Esophagus squamous epithelium (tissue), 5 donors: ENCODE measurements at regions not wholly inside any gene's neighbourhood (a gene's known extent, or its start where the extent isn't known, plus 50 kb on each side); places are given as distances from the start of the nearest gene placed in this dataset.

Experiments
- DNase-seq: peaks from one replicate; lab custom pipeline; 2025; lab: John Stamatoyannopoulos, UW
- H3K27ac ChIP-seq, 4 donors: fragments of 200-600 bp; sonication (generic); one replicate each; pipeline ENCODE4 v1.5.1; 2016 to 2019; ENCODE audit warnings: mild to moderate bottlenecking in 1 of 4
- H3K27me3 ChIP-seq, 4 donors: fragments of 200-600 bp; sonication (generic); 1 replicate in 3 of 4; 2 replicates in 1 of 4; pipeline versions ENCODE4 v1.5.1 to v1.6.0; 2017 to 2021; ENCODE audit warnings: antibody characterized with exemption in 1 of 4
- H3K36me3 ChIP-seq, 3 donors: fragments of 200-600 bp; sonication (generic); one replicate each; pipeline ENCODE4 v1.5.1; 2016 to 2019
- H3K4me1 ChIP-seq, 3 donors: fragments of 200-600 bp; sonication (generic); one replicate each; pipeline ENCODE4 v1.5.1; 2017 to 2019
- H3K4me3 ChIP-seq, 4 donors: fragments of 200-600 bp; sonication (generic); 1 replicate in 3 of 4; 2 replicates in 1 of 4; pipeline ENCODE4 v1.5.1; 2016 to 2019; ENCODE audit warnings: mild to moderate bottlenecking in 2 of 4, moderate library complexity in 1 of 4
- H3K9me3 ChIP-seq, 3 donors: fragments of 200-600 bp; sonication (generic); one replicate each; pipeline ENCODE4 v1.5.1; 2016 to 2019
- CTCF ChIP-seq, 6 experiments: fragments of 450-650 bp in 4 of 6; fragments of 200-600 bp in 2 of 6; sonication (generic) in 2 of 6; IDR thresholded peaks; one replicate each; pipeline ENCODE4 v1.5.1; 2016 to 2019; ENCODE audit warnings: antibody characterized with exemption in 6 of 6, mild to moderate bottlenecking in 4 of 6, moderate library complexity in 4 of 6
- POLR2A ChIP-seq, 4 donors: fragments of 450-650 bp; IDR thresholded peaks; one replicate each; pipeline ENCODE4 v1.6.1; 2017; ENCODE audit warnings: antibody characterized with exemption in 4 of 4, mild to moderate bottlenecking in 4 of 4, moderate library complexity in 3 of 4
- WGBS, 2 donors: methylation state at CpG; one replicate each; pipeline ENCODE4 v1.1.5; 2018; 5-methylcytosine and 5-hydroxymethylcytosine counted together
- intact Hi-C: fragments of 100-400 bp; cut with DNase I; formaldehyde crosslinking; loops from one replicate; pipeline ENCODE4 v1.15.0; 2022
- donor health status: DM: yes; HTN: yes; CAD: no.

- H3K4me3 ChIP-seq, result no peak overlapping the region
- no peaks in the 10 kb centered on the region for H3K27me3 ChIP-seq
- intact Hi-C loops, result no loop called here
- WGBS, 2 donors, result 77 to 83% methylated on average over 6 of the region's 10 CpGs
- no peaks in the 10 kb centered on the region for H3K4me1 ChIP-seq
- no peaks in the 10 kb centered on the region for H3K36me3 ChIP-seq
- TF ChIP-seq POLR2A (IDR thresholded peaks at IDR 0.05), result no peak
- TF ChIP-seq CTCF (IDR thresholded peaks at IDR 0.05), result no peak
- no peak overlapping the region for H3K27ac ChIP-seq
- no peaks in the 10 kb centered on the region for H3K9me3 ChIP-seq
- no peak for DNase-seq
Measured at GRCh38 chr9:25377039-25377438, 301.2 kb downstream of the TUSC1 start.

GRCh38 chr9:25374281-25374680 lies 304.0 kb downstream of the TUSC1 start:
- no peaks in the 10 kb centered on the region for H3K9me3 ChIP-seq
- WGBS, 2 donors, result 70 to 74% methylated on average over 1 of the region's 1 CpG
- no peak overlapping the region for H3K27ac ChIP-seq
- TF ChIP-seq POLR2A (IDR thresholded peaks at IDR 0.05), result no peak
- TF ChIP-seq CTCF (IDR thresholded peaks at IDR 0.05), result no peak
- H3K4me3 ChIP-seq, result no peak overlapping the region
- intact Hi-C loops, result no loop called here
- H3K27me3 ChIP-seq, result no peaks in the 10 kb centered on the region
- H3K4me1 ChIP-seq, result no peaks in the 10 kb centered on the region
- no peaks in the 10 kb centered on the region for H3K36me3 ChIP-seq
- DNase-seq, result no peak

GRCh38 chr9:25366906-25367305 lies 311.3 kb downstream of the TUSC1 start:
- H3K4me1 ChIP-seq, result no peaks in the 10 kb centered on the region
- no peaks in the 10 kb centered on the region for H3K36me3 ChIP-seq
- WGBS, 2 donors, result 53 to 61% methylated on average over 1 of the region's 1 CpG
- no peaks in the 10 kb centered on the region for H3K27me3 ChIP-seq
- no peak overlapping the region for H3K4me3 ChIP-seq
- no peaks in the 10 kb centered on the region for H3K9me3 ChIP-seq
- intact Hi-C loops, result no loop called here
- TF ChIP-seq POLR2A (IDR thresholded peaks at IDR 0.05) (no peak), CTCF (IDR thresholded peaks at IDR 0.05) (no peak)
- no peak overlapping the region for H3K27ac ChIP-seq
- no peak for DNase-seq

GRCh38 chr9:25353783-25354182 lies 324.5 kb downstream of the TUSC1 start:
- H3K36me3 ChIP-seq, result no peaks in the 10 kb centered on the region
- WGBS, 2 donors, result 41% methylated on average over 1 of the region's 1 CpG
- no peak for TF ChIP-seq POLR2A (IDR thresholded peaks at IDR 0.05)
- no peak for TF ChIP-seq CTCF (IDR thresholded peaks at IDR 0.05)
- DNase-seq, result no peak
- intact Hi-C loops, result no loop called here
- H3K4me3 ChIP-seq, result no peak overlapping the region
- H3K9me3 ChIP-seq, result peaks cover 0 to 12% (median 2%) of the 10 kb centered on the region in 3 donors
- H3K27me3 ChIP-seq, result no peaks in the 10 kb centered on the region
- H3K4me1 ChIP-seq, result no peaks in the 10 kb centered on the region
- H3K27ac ChIP-seq, result no peak overlapping the region

GRCh38 chr9:25350011-25350410 lies 328.2 kb downstream of the TUSC1 start:
- H3K4me3 ChIP-seq, result no peak overlapping the region
- 72 to 87% methylated on average over 2 of the region's 2 CpGs for WGBS, 2 donors
- intact Hi-C loops, result no loop called here
- no peaks in the 10 kb centered on the region for H3K4me1 ChIP-seq
- no peaks in the 10 kb centered on the region for H3K9me3 ChIP-seq
- no peaks in the 10 kb centered on the region for H3K36me3 ChIP-seq
- DNase-seq, result no peak
- no peaks in the 10 kb centered on the region for H3K27me3 ChIP-seq
- no peak for TF ChIP-seq CTCF (IDR thresholded peaks at IDR 0.05)
- no peak for TF ChIP-seq POLR2A (IDR thresholded peaks at IDR 0.05)
- H3K27ac ChIP-seq, result no peak overlapping the region
